Right renal cortex interstitium (tissue), 3 donors: ENCODE measurements at regions not wholly inside any gene's neighbourhood (a gene's known extent, or its start where the extent isn't known, plus 50 kb on each side); places are given as distances from the start of the nearest gene placed in this dataset.
"Not testable (repeated sequence)": the region's sequence is repeated elsewhere in the genome, so short reads cannot be mapped to it uniquely, and the experiment has no call there.

Source experiments
- DNase-seq, 3 donors: peaks; one replicate each; pipeline ENCODE4 v3.0.0-alpha.2; 2013; ENCODE audit warnings: low read depth in 3 of 3, low spot score in 2 of 3

DNA sequence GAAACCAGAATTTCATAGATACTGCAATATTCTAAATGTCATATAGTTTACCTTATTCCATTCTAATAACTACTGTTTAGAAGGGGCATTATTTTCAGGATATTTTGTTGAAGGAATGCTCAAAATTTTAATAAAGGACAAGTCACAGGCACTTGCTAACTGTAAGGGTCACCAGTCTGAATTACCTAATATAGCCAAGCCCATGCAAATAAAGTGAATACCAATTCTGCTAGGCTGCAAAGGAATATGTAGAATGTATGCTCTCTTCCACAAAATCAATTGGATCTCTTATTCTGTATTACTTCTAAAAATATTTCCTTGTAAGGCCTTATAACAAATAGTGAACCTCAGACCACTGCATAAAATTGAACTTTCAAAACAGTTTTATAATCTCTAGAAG, 52.3 kb upstream of the FAT4 start:
- no peak for DNase-seq

GRCh38 chr4:125262079-125262478, 52.7 kb upstream of the FAT4 start:
- no peak for DNase-seq

GRCh38 chr4:125254106-125254505, 60.6 kb upstream of the FAT4 start:
- DNase-seq: no peak

GRCh38 chr4:125244848-125245450, 69.8 kb upstream of the FAT4 start:
- DNase-seq: peak in 1 of 3 donors; percentile 6

DNA sequence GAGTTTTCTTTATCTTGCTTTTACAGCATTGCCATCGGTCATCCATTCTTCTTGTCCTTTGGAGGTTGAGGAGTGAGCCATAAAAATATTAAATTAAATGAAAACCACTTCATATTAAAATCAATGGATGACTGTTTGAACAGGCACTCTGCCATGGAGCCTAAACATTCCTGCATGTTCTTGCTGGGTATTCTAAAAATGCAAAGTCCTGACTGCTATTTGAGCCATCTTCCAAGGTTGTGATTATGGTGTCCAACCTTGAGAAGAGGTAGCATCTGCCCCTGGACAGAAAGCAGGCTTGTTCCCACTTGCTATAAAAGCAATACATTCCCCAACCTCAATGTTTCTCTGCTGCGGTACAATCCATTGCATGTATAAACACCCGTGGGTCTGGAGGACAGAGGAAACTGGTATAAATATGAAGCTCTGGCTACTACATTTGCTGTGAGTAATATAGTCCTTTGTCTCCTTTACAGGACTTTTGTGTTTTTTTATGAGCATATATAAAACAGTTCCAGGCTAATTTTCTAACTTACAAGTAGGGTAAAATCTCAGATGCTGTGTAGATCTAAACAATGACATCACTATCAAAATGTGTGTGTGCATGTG, 70.9 kb upstream of the FAT4 start:
- DNase-seq: no peak

- DNase-seq: no peak
These were observed 78.8 kb upstream of the FAT4 start for GRCh38 chr4:125235971-125236370.

GRCh38 chr4:125231661-125232060, 83.1 kb upstream of the FAT4 start:
- DNase-seq: no peak

DNA sequence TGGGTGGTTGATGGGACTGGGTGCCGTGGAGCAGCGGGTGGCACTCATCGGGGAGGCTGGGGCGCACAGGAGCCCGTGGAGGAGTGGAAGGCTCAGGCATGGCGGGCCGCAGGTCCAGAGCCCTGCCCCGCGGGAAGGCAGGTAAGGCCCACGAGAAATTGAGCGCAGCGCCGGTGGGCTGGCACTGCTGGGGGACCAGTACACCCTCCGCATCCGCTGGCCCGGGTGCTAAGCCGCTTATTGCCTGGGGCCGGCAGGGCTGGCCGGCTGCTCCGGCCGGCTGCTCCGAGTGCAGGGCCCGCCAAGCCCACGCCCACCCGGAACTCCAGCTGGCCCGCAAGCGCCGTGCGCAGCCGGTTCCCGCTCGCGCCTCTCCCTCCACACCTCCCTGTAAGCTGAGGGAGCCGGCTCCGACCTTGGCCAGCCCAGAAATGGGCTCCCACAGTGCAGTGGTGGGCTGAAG, 85.1 kb upstream of the FAT4 start:
- no peak for DNase-seq

DNA sequence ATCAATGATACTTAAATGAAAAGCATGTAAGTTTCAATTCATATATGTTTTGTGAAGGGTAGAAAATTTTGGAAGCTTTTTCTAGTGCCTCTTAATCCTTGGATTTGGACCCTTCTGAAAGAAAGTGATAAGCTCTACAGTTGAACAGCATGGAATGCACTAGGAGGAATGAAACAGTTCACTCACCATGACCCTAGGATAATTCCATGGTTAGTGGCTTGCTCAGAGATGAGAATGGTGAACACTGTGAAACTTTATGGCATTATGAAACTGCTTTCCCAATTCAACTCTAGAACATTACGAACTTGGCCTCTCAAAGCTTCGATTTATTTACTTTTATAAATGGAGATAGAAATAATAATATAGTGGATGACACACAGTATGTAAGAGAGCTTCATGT, 88.9 kb upstream of the FAT4 start:
- no peak for DNase-seq

- no peak for DNase-seq
These were observed 114.2 kb upstream of the FAT4 start for GRCh38 chr4:125200556-125200955.

- no peak for DNase-seq
These were observed 115.8 kb upstream of the FAT4 start for GRCh38 chr4:125198916-125199315.

- not testable (repeated sequence) for DNase-seq
These were observed 122.8 kb upstream of the FAT4 start for GRCh38 chr4:125191874-125192459.

DNA sequence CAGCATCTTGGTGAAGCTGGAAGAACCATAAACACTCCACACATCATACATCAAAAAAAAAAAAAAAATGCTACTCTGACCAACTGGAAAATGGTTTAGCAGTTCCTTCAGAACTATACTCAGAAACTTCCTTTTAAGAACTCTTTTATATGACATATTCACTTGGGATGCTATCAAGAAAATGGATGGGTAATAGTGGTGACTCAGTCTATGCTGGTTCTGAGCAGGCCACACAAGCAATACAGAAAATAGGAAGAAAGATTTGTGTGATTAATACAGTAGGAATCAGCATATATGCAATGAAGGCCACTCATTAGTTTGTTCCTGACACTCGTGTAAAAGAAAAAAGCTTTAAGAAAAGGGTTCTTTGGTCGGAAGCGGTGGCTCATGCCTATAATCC, 123.5 kb upstream of the FAT4 start:
- no peak for DNase-seq

DNA sequence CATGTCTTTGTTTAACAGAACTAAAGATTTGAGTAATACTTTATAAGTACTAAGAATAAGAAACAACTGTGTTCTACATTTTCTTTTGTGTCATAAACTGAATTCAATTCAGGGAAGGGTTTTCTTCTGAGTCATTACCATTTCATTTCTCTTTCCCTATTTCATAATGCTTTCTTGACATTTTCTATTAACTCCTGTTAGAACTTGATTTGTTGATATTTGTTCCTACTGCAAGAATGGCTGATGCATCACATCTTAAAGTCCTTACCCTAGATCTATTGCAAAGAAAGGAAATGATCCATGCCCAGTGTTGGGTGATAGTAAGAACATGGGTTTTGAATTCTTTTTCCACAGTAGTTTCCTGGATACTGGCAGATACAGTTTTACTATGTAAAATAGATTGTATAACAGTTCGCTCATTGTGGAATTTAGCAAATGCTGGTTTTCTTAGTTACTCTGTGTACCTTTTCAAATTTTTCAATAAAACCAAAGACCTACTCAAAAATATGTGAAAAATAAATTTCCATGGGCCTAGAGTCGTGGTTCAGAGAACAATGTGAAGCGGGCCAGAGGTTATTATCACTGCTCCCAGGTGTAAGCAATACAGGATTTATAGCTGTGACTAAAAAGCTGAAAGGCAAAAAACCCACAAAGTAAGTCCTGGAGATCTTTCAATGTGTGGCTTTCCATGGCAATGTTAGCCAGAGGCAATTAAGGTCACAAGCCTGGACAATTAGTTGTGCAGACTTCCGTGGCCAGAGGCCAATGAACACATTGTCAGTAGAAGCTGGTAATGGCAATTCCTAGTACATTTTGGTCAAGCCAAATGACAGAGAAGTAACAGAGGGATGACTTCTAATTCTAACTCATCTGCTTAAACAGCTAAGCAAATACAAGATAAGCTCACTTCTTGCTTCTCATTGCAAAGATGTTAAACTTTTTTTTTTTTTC, 127.3 kb upstream of the FAT4 start:
- no peak for DNase-seq

DNA sequence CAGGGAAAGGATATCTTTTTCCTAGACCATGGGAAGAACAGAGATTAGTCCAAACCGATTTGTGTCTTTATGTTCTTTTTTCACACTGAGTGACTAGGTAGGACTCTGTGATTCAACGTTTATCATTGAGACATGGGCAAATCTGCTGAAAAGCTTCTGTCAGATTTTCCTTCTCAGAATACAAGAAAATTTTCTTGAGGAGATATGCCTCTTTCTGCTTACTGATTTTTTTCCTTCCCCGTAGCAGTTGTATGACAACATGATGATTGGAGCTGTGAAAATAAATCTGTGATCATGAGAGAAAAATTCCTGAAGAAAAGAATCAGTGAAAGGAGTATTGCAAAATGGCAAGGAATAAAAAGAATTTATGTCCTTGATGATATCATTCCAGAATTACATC, 130.6 kb upstream of the FAT4 start:
- DNase-seq: no peak

GRCh38 chr4:125181804-125182203, 133.0 kb upstream of the FAT4 start:
- DNase-seq: no peak

GRCh38 chr4:125179727-125180126, 135.0 kb upstream of the FAT4 start:
- no peak for DNase-seq

DNA sequence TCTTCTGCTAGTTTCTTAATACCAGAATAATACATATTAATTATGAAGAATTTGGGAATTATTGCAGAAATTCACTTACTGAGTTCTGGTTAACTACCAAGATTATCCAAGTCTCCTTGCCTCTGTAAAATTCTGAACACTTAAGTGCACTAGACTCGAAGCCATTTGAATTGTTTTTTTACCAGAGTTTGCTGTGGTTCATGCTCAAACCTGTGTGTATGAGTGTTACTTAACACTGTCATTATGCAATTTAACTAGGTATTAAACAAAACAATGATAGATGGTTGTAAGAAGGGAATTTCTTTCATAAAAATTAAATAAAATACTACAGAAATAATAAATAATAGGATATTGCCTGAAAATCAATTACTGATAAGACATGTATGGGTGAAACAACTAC, 145.6 kb upstream of the FAT4 start:
- no peak for DNase-seq

DNA sequence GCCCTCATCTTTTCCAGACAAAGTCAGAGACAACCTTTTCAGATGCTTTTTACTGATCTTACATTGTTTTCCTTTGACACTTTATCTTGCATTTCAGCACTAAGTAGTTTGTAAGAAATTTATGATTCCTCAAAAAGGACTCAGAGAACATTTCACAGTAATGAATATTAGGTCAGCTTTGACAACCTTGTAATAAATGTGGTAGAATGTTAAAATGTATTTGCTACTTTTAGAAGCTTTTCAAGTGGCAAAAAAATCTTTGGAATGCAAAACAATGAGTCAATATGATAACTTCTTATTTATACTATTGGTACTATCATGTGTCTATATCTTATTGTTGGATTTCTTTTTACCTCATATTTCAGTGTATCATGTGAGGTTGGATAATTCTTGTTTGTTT, 146.2 kb upstream of the FAT4 start:
- DNase-seq: no peak

DNA sequence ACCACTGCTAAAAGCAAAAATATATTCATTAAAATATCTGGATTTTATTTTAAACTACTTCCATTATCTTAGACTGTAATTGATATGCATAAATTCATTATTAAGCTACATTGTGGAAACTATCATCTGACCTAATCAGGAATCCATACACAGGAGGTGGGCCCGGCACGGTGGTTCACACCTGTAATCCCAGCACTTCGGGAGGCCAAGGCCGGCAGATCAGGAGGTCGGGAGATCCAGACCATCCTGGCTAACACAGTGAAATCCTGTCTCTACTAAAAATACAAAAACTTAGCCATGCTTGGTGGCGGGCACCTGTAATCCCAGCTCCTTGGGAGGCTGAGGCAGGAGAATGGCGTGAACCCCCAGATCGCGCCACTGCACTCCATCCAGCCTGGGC, 148.7 kb upstream of the FAT4 start:
- not testable (repeated sequence) for DNase-seq

- no peak for DNase-seq
These were observed 155.8 kb upstream of the FAT4 start for GRCh38 chr4:125159001-125159400.
